ENCODE measurements at regions not wholly inside any gene's neighbourhood (a gene's known extent, or its start where the extent isn't known, plus 50 kb on each side); places are given as distances from the start of the nearest gene placed in this dataset.

DNA sequence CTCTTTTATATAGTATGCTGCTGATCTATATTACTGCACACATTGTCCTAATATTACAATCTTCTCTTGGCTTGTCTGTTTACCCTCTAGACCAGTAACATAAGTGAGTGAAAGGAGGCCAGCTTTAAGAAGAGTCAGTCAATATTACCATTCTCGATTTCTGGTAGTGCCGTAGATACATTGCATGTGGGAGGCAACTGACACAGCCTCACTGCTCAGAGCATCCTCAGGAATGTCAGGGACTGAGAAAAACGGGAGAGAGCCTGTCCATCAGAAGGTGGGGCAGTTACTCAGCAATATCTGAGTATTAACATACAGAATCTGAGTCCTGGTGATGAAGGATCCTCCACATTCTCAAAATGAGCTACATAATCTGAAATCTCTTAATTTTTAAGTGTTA is 259.9 kb downstream of the GJA1 start:
- 0% methylated on average over 3 of the region's 3 CpGs for WGBS (ENCODE audit: insufficient coverage, insufficient replicate concordance, low lambda C conversion rate, missing lambda C conversion rate)
- POLR2A ChIA-PET, result no interaction called here
- no peaks in the 10 kb centered on the region for H3K4me1 ChIP-seq (ENCODE audit: control insufficient read depth, insufficient read depth, low read length)
- no TSS peak for BruUV-seq (replicated peaks)
- SMC1A ChIA-PET (ENCODE audit: uncharacterized antibody, unreplicated experiment), result no interaction called here
- in situ Hi-C loops (cut with MboI), result no loop called here
- H4K20me1 ChIP-seq (ENCODE audit: control insufficient read depth, insufficient read depth), result no peaks in the 10 kb centered on the region
- no peak for ATAC-seq
- no peaks in the 10 kb centered on the region for H3K36me3 ChIP-seq (ENCODE audit: control insufficient read depth in 2 of 2, insufficient read depth in 2 of 2, low read length in 1 of 2)
- intact Hi-C loops (cut with micrococcal nuclease; ENCODE audit: unreplicated experiment), result no loop called here
- H3K9ac ChIP-seq (ENCODE audit: control insufficient read depth, insufficient read depth, low read length), result no peak overlapping the region
- CTCF ChIA-PET, result no interaction called here
- TF ChIP-seq NR2F1 (conservative IDR thresholded peaks at IDR 0.05), result no peak
- no peak for TF ChIP-seq SREBF1 (IDR thresholded peaks at IDR 0.05; ENCODE audit: low read length)
- no peak for TF ChIP-seq ZNF274 (IDR thresholded peaks at IDR 0.05; ENCODE audit: insufficient read depth, insufficient read length)
- TF ChIP-seq, protein P1, sequence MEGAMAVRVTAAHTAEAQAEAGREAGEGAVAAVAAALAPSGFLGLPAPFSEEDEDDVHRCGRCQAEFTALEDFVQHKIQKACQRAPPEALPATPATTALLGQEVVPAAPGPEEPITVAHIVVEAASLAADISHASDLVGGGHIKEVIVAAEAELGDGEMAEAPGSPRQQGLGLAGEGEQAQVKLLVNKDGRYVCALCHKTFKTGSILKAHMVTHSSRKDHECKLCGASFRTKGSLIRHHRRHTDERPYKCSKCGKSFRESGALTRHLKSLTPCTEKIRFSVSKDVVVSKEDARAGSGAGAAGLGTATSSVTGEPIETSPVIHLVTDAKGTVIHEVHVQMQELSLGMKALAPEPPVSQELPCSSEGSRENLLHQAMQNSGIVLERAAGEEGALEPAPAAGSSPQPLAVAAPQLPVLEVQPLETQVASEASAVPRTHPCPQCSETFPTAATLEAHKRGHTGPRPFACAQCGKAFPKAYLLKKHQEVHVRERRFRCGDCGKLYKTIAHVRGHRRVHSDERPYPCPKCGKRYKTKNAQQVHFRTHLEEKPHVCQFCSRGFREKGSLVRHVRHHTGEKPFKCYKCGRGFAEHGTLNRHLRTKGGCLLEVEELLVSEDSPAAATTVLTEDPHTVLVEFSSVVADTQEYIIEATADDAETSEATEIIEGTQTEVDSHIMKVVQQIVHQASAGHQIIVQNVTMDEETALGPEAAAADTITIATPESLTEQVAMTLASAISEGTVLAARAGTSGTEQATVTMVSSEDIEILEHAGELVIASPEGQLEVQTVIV (IDR thresholded peaks at IDR 0.05; ENCODE audit: borderline replicate concordance, partially characterized antibody), result no peak
- TF ChIP-seq, protein P2, sequence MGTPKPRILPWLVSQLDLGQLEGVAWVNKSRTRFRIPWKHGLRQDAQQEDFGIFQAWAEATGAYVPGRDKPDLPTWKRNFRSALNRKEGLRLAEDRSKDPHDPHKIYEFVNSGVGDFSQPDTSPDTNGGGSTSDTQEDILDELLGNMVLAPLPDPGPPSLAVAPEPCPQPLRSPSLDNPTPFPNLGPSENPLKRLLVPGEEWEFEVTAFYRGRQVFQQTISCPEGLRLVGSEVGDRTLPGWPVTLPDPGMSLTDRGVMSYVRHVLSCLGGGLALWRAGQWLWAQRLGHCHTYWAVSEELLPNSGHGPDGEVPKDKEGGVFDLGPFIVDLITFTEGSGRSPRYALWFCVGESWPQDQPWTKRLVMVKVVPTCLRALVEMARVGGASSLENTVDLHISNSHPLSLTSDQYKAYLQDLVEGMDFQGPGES (IDR thresholded peaks at IDR 0.05), result no peak
- TF ChIP-seq EED (IDR thresholded peaks at IDR 0.05; ENCODE audit: low read depth), result no peak
- no peak for TF ChIP-seq KAT2A (conservative IDR thresholded peaks at IDR 0.05; ENCODE audit: control insufficient read depth, low read depth, low read length)
- TF ChIP-seq TBL1XR1 (IDR thresholded peaks at IDR 0.05; ENCODE audit: low read depth, low read length), result no peak
- TF ChIP-seq CREB1 (IDR thresholded peaks at IDR 0.05; ENCODE audit: low read depth), result no peak
- no peak for TF ChIP-seq TCF3 (IDR thresholded peaks at IDR 0.05; ENCODE audit: borderline replicate concordance, insufficient read depth, low read depth, low read length)
- RAD21 ChIA-PET (ENCODE audit: unreplicated experiment), result no interaction called here
- no peaks in the 10 kb centered on the region for H3K79me2 ChIP-seq (ENCODE audit: control insufficient read depth, insufficient read depth, low read length)
- H3K4me3 ChIP-seq, result no peak overlapping the region
- no peak for FAIRE-seq
- no peak for DNase-seq (ENCODE audit: low read depth, low spot score)
- no peak overlapping the region for H3K27ac ChIP-seq (ENCODE audit: control insufficient read depth, insufficient read depth)
- no peak overlapping the region for H3K4me2 ChIP-seq (ENCODE audit: control insufficient read depth, insufficient read depth)
- no peaks in the 10 kb centered on the region for H3K27me3 ChIP-seq (replicated peaks in 1 of 2; ENCODE audit: control insufficient read depth in 2 of 2, insufficient read depth in 2 of 2, low read length in 1 of 2)
- H3K9me3 ChIP-seq (replicated peaks; ENCODE audit: control insufficient read depth, insufficient read depth, low read length), result no peaks in the 10 kb centered on the region
- no peak overlapping the region for H2AFZ ChIP-seq (ENCODE audit: control insufficient read depth, low read depth, low read length)

All from GM12878 (cell line).